ENCODE measurements at regions not wholly inside any gene's neighbourhood (a gene's known extent, or its start where the extent isn't known, plus 50 kb on each side); places are given as distances from the start of the nearest gene placed in this dataset.
A peak's percentile ranks its signal among the peaks of the same experiment; 100 is the strongest.
"Not testable (repeated sequence)": the region's sequence is repeated elsewhere in the genome, so short reads cannot be mapped to it uniquely, and the experiment has no call there.

DNA sequence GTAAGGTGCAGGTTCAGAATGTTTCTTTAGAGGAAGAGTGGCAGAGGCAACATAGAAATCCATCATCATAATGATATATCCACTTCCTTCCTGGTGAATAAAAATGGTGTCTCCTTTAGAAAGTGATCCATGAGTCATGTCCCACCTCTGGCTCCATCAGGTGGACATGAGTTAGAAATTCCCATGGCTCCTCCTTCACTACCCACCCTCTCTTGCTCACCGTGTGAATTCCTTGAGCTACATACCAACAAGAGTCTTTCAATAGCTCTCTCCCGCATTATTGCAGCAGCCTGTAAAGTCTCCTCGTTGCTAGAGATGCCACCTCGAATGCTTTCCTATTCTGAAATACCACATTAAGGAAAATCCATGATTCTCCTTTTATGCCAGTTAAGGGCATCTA is 317.6 kb downstream of the LNPK start:
- no peak for DNase-seq (ENCODE audit: low spot score)

GRCh38 chr2:175679728-175680127 is 322.3 kb downstream of the LNPK start:
- no peak for DNase-seq (ENCODE audit: low spot score)

- no peak for DNase-seq (ENCODE audit: low spot score)
Measured at GRCh38 chr2:175679231-175679630, 322.8 kb downstream of the LNPK start.

DNA sequence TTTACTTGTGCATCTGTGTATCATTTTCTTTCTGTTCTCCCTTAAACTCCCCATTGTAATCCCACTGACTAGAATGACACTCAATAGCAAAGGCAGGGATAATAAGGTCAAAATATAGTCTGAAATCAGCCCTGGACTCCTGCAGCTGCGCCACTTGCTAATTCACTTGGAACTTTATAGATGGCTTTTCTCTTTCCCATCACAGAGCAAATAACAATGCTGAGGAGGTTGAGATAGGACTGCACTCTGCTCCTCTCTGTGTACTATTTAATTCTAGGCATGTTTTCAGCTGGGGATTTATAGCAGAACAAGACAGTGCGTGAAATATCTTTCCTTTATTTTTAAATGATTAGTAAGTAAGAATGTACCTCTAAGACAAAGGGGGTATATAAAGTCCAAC is 324.2 kb downstream of the LNPK start:
- no peak for DNase-seq (ENCODE audit: low spot score)

GRCh38 chr2:175676813-175677212 is 325.3 kb downstream of the LNPK start:
- peak; percentile 20 for DNase-seq (ENCODE audit: low spot score)

DNA sequence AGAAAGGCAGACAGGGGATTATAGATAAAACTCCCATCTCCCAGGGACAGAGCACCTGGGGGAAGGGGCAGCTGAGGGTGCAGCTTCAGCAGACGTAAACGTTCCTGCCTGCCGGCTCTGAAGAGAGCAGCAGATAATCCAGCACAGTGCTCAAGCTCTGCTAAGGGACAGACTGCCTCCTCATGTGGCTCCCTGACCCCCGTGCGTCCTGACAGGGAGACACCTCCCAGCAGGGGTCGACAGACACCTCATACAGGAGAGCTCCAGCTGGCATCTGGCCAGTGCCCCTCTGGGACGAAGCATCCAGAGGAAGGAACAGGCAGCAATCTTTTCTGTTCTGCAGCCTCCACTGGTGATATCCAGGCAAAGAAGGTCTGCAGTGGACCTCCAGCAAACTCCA is 333.3 kb downstream of the LNPK start:
- not testable (repeated sequence) for DNase-seq (ENCODE audit: low spot score)

DNA sequence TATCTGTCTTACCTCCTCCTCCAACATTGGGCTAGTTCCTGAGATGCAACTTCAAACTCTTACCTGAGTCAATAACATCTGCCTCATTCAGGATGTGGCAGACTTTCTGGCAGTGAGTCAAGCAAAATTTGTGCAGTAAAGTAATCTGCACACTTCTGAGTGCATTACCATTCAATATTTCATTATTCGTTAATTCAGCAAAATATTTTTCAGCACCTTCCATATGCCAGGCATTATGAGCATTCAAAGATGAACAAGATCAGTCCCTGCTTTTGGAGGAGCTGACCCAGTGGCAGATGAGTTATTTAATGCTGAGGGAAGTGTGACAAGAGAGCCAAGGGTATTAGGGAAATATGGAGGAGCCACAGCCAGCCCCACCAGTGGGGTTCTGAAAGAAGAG is 339.7 kb downstream of the LNPK start:
- DNase-seq (ENCODE audit: low spot score) = no peak

DNA sequence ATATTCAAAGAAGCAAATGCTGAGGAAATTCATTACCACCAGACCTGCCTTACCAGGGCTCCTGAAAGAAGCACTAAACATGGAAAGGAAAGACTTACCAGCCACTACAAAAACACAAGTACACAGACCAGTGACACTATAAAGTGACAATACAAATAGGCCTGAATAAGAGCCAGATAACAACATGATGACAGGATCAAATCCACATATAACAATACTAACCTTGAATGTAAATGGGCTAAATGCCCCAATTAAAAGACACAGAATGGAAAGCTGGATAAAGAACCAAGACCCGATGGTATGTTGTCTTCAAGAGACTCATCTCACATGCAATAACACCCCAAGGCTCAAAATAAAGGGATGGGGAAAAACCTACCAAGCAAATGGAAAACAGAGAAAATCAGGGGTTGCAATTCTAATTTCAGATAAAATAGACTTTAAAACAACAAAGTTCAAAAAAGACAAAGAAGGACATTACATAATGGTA is 353.4 kb downstream of the LNPK start:
- DNase-seq (ENCODE audit: low spot score) = no peak

- DNase-seq (ENCODE audit: low spot score) = no peak
Measured at GRCh38 chr2:175647058-175647457, 355.0 kb downstream of the LNPK start.

- DNase-seq (ENCODE audit: low spot score) = no peak
Measured at GRCh38 chr2:175640655-175641054, 361.4 kb downstream of the LNPK start.

GRCh38 chr2:175633227-175633626 is 368.8 kb downstream of the LNPK start:
- DNase-seq (ENCODE audit: low spot score) = no peak

DNA sequence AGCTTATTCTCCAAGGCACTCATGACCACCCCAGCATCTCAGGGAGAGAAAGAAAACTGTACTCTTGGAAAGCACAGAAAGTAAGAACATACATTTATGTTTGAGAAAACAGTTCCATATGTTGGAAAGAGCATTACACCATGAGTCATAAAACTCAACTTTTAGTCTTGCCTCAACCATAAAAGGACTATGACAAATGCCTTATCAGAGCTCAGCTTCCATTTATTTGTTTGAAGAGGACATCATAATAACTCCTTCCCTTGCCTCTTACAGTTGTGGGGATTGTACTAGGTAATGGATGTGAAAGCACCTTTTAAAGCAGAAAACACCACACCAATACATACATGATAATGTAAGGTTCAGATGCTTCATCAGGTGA is 370.8 kb downstream of the LNPK start:
- DNase-seq (ENCODE audit: low spot score) = no peak

- DNase-seq (ENCODE audit: low spot score) = no peak
Measured at GRCh38 chr2:175630280-175631244, 371.5 kb downstream of the LNPK start.

- no peak for DNase-seq (ENCODE audit: low spot score)
Measured at GRCh38 chr2:175628243-175628642, 373.8 kb downstream of the LNPK start.

GRCh38 chr2:175627405-175627804 is 374.7 kb downstream of the LNPK start:
- DNase-seq (ENCODE audit: low spot score) = no peak

GRCh38 chr2:175626796-175627195 is 375.3 kb downstream of the LNPK start:
- no peak for DNase-seq (ENCODE audit: low spot score)

GRCh38 chr2:175624785-175625184 is 377.3 kb downstream of the LNPK start:
- DNase-seq (ENCODE audit: low spot score) = no peak

DNA sequence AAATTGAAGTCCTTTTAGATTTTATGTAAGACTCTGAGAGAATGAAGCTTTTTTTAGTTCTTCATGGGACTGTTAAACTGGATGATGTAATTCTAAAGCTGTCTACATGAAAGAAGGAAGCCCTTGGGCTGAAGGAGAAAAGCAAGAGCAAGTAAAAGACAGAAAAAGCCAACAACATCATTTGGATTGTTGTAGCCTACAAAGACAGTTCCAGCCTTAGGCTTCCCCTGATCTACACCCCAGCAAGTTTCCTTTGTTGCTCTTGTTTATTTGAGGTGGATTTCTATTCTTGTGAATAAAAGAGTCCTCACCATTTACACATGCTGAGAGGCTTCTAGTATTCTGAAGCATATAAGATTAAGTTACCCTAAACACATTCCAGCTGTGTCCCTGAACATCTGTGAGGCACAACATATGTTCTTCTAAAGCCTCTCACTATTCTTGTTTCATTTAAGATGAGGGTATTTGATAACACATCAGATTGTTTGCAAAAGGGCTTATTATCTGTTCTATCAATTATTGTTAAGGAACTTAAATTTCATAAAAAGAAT is 377.8 kb downstream of the LNPK start:
- DNase-seq (ENCODE audit: low spot score) = no peak

DNA sequence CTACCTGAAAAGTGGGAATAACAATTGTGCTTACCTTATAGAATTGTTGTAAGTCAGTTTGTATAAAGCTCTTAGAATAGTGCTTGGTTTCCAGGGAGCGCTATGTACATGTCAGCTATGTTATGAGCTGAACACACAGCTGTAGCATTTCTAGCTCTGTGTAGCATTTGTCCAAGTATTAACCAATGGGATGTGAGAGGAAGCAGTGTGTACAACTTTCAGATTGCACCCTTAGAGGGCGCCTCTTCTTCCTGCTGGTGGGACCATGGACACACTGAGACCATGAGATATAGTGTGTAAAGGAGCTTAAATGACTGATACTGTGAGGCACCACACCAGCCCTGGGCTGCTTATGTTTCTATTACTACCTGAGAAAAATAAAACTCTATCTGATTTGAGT is 380.2 kb downstream of the LNPK start:
- no peak for DNase-seq (ENCODE audit: low spot score)

DNA sequence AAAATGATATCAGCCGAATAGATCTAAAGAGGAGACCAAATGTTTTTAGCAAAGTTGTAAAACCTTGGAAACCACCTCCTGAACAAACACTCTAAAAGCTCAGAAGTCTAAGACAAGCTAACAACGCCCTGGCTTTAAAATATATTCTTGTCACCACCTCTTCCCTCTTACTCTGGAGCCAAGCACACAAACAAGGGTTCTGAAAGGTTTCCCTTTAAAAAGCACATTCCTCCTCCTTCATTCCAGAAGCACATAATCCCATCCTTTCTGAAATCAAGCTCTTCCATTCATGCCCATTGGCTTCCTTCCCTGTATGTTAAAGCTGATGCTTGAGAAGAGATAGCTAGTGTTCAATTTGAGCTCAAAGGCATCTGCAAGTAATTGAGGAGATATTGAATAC is 382.0 kb downstream of the LNPK start:
- DNase-seq (ENCODE audit: low spot score) = no peak

DNA sequence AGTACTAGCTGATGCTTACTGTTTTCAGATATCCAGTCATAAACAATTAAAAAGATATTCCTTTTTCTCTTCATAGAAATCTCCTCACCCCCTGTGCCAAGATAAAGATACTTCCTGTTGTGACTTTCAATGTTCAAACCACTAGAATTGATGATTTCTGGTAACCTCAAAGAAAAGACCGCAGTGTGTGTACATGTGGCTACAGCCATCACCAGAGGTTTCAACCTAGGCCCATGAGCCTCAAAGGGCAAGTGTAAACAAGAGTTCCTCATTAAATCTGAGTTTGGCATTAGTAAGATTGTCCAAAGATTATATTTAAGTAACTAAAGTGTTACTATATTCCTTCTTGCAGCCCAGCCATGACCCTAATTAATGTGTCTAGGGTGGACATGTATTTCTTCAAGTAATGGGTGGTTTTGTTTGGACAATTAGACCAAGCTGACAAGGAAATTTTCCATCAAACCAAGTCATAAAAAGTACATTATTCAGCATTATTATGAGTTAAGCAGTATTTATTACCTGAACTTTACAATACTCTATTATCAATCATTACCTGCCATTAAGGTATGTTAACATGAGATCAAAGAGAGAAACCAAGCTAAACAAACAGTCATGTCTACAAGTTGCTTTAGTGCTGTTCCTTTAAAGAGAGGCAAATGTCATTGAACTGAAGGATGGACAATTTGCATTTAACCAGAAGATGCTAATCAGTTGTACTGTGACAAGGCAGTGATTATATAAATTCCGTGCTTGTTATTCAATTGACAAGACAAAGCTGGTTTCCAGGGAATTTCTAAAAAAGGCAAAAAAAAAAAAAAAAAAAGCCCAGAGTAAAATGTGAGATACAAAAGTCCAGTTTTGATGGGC is 382.7 kb downstream of the LNPK start:
- DNase-seq (ENCODE audit: low spot score) = no peak

- DNase-seq (ENCODE audit: low spot score) = no peak
Measured at GRCh38 chr2:175612280-175612679, 389.8 kb downstream of the LNPK start.

All from iPS-NIHi11 (cell line).